ENCODE measurements at regions not wholly inside any gene's neighbourhood (a gene's known extent, or its start where the extent isn't known, plus 50 kb on each side); places are given as distances from the start of the nearest gene placed in this dataset.

DNA sequence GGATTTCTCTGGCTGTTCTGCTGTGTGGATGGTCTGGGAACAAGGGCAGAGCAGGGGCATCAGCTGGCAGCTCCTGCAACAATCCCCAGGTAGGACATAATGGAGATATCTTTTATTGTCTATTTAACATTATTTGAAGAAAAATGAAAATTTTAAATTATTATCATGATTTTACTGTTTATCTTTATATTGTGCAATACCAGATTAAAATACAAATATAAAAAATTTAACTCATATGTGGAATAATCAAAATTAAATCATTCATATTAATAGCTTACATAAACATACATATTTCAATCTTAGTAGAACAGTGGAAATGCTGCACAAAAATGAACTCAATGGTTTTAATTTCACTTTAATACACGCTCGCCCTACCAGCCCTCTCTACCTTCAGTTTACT is 70.6 kb upstream of the FAM110C start:
- H3K27me3 ChIP-seq (ENCODE audit: control insufficient read depth, insufficient read depth, low read length) = no peaks in the 10 kb centered on the region
- no peak for DNase-seq (ENCODE audit: low read depth)
- H3K4me3 ChIP-seq (ENCODE audit: low read depth, low read length) = no peak overlapping the region
- H3K36me3 ChIP-seq (ENCODE audit: control insufficient read depth, insufficient read depth, low read length) = no peaks in the 10 kb centered on the region
- TF ChIP-seq, protein P1, sequence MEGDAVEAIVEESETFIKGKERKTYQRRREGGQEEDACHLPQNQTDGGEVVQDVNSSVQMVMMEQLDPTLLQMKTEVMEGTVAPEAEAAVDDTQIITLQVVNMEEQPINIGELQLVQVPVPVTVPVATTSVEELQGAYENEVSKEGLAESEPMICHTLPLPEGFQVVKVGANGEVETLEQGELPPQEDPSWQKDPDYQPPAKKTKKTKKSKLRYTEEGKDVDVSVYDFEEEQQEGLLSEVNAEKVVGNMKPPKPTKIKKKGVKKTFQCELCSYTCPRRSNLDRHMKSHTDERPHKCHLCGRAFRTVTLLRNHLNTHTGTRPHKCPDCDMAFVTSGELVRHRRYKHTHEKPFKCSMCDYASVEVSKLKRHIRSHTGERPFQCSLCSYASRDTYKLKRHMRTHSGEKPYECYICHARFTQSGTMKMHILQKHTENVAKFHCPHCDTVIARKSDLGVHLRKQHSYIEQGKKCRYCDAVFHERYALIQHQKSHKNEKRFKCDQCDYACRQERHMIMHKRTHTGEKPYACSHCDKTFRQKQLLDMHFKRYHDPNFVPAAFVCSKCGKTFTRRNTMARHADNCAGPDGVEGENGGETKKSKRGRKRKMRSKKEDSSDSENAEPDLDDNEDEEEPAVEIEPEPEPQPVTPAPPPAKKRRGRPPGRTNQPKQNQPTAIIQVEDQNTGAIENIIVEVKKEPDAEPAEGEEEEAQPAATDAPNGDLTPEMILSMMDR (IDR thresholded peaks at IDR 0.05; ENCODE audit: insufficient read depth, low read length, poor library complexity, severe bottlenecking) = no peak

DNA sequence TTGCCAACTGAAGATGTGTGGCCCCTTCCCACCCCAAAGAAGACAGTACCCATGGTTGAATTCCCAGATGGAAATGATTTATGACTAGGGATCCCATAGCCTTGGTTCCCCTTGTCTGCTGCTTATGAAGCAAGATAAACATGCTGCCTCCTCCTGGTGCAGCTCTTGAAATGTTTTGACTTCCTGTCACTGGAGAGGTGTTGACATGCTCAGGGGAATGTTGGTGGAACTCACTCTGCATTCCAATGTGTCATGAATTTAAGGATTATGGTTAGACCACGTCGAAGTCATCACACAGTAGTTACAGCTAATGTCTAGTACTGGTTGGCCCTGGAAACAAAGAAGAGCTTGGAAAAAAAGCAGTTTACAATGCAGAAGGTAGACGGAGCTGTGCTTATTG is 69.0 kb upstream of the FAM110C start:
- DNase-seq (ENCODE audit: low read depth) = peak; percentile 10
- Histone ChIP-seq H3K27me3 (ENCODE audit: control insufficient read depth, insufficient read depth, low read length) (no peaks in the 10 kb centered on the region), H3K36me3 (ENCODE audit: control insufficient read depth, insufficient read depth, low read length) (no peaks in the 10 kb centered on the region), H3K4me3 (ENCODE audit: low read depth, low read length) (no peak overlapping the region)
- TF ChIP-seq, protein P1 (IDR thresholded peaks at IDR 0.05; ENCODE audit: insufficient read depth, low read length, poor library complexity, severe bottlenecking) = peak; percentile 6

DNA sequence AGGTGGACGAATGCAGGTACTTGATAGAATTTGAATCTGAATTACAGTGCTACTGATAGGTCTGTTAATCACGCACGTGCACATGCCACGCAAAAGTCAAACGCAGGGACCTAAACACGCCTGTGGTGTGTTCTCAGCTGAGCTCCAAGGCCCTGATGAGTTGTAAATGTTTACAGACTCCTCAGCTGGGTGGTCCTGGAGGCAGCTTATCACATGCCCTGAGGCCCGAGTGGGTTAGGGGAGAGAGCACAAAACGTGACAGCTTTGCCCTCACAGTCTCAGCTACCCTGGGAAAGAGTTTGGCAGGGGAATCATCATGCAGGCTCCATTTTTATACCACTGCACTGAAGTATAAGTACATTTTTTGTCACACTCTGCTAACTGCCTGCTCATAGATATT is 68.3 kb upstream of the FAM110C start:
- H3K4me3 ChIP-seq (ENCODE audit: low read depth, low read length) = no peak overlapping the region
- DNase-seq (ENCODE audit: low read depth) = no peak
- no peaks in the 10 kb centered on the region for H3K27me3 ChIP-seq (ENCODE audit: control insufficient read depth, insufficient read depth, low read length)
- TF ChIP-seq, protein P1 (IDR thresholded peaks at IDR 0.05; ENCODE audit: insufficient read depth, low read length, poor library complexity, severe bottlenecking) = no peak
- H3K36me3 ChIP-seq (ENCODE audit: control insufficient read depth, insufficient read depth, low read length) = no peaks in the 10 kb centered on the region

DNA sequence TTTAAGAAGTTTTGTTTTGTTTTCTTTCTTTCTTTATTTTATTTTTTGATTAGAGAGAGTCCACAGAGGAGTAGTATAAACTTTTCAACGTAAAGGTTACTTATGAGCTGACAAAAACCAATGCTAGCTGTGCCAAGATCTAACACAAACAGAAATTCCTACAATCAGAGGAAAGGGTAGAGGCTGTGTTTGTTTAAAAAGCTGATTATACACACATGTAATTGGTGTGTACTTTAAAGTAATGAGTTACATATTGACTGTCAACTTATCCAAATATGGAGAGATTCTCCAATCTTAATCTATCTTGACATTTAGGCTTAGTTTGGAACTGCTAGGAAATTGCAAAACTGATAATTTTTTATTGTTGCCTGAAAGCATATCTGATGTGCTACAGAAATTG is 63.7 kb upstream of the FAM110C start:
- TF ChIP-seq, protein P1 (IDR thresholded peaks at IDR 0.05; ENCODE audit: insufficient read depth, low read length, poor library complexity, severe bottlenecking) = no peak
- Histone ChIP-seq H3K27me3 (ENCODE audit: control insufficient read depth, insufficient read depth, low read length) (no peaks in the 10 kb centered on the region), H3K36me3 (ENCODE audit: control insufficient read depth, insufficient read depth, low read length) (no peaks in the 10 kb centered on the region), H3K4me3 (ENCODE audit: low read depth, low read length) (no peak overlapping the region)
- no peak for DNase-seq (ENCODE audit: low read depth)

DNA sequence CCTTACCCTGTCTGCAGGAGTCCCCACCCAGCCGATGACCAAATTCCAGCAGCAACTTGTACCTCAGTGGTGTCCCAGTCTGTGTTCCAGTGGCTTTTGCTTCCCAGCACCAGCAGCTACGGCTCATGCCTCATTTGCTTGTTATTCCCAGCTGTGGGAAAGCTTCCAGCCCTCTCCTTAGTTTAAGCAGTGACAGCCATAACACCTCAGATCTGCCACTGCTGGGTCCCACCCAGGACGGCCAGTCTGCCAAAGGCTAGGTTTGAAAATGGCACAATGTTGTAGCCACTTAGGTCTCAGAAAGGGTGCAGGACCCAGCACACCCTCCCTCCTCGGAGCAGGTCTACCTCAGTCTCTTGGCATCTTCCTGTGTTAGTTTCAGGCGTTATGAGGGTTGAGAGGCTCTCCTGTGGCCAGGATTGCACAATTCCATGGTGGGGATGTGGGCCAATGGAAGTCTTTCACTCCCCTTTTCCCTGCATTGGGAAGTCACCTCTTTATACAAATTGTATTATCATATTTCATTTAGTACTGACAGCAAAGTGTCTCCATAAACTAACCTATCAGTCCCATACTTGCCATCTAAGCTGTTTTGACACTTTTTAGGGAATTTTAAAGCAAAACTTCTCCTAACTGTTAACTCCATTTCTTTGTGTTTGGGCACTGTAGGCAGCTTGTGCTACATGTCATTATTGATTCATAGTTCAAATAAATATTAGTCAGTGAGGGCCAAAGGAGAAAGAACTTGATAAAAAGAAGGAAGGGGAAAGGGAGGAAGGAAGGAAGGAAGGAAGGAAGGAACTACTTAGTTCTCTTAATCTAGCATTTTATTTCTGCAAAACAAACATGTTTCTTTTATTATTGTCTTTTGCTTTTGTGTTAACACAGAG is 62.9 kb upstream of the FAM110C start:
- Histone ChIP-seq H3K36me3 (ENCODE audit: control insufficient read depth, insufficient read depth, low read length) (no peaks in the 10 kb centered on the region), H3K27me3 (ENCODE audit: control insufficient read depth, insufficient read depth, low read length) (no peaks in the 10 kb centered on the region), H3K4me3 (ENCODE audit: low read depth, low read length) (no peak overlapping the region)
- DNase-seq (ENCODE audit: low read depth) = no peak
- TF ChIP-seq, protein P1 (IDR thresholded peaks at IDR 0.05; ENCODE audit: insufficient read depth, low read length, poor library complexity, severe bottlenecking) = no peak

DNA sequence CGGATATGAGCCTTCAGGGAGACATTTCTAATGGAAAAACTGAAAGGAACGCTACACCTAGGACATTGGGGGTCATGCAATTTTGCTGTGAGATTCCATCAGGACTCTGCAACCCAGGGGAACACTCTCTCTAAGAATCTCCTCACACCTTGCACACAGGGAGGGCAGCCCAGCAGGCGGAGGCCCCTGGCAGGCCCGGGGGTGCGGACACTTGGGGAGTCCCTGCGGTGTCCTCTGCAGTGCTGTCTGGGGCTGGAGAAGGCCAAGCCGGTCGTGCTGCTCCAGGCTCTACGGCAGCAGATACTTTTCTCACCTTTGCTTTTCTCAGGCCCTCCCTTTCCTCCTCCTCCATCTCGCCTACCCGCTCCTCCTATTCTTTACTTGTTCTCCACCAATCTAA is 54.7 kb upstream of the FAM110C start:
- Histone ChIP-seq H3K27me3 (ENCODE audit: control insufficient read depth, insufficient read depth, low read length) (no peaks in the 10 kb centered on the region), H3K36me3 (ENCODE audit: control insufficient read depth, insufficient read depth, low read length) (no peaks in the 10 kb centered on the region), H3K4me3 (ENCODE audit: low read depth, low read length) (no peak overlapping the region)
- TF ChIP-seq, protein P1 (IDR thresholded peaks at IDR 0.05; ENCODE audit: insufficient read depth, low read length, poor library complexity, severe bottlenecking) = no peak
- no peak for DNase-seq (ENCODE audit: low read depth)

All from kidney epithelial cell (primary cell).